Right lobe of liver (tissue), 4 donors: ENCODE measurements at regions not wholly inside any gene's neighbourhood (a gene's known extent, or its start where the extent isn't known, plus 50 kb on each side); places are given as distances from the start of the nearest gene placed in this dataset.

Experiments
- POLR2A ChIP-seq: fragments of 450-650 bp; IDR thresholded peaks from one replicate; pipeline ENCODE4 v1.6.1; 2017; ENCODE audit warnings: antibody characterized with exemption, mild to moderate bottlenecking
- TF ChIP-seq, protein P1 (sequence below), 4 donors: fragments of 200-600 bp in 3 of 4; fragments of 450-650 bp in 1 of 4; IDR thresholded peaks; one replicate each; pipeline versions ENCODE4 v1.5.1 to v1.8.0; 2016 to 2022; ENCODE audit warnings: antibody characterized with exemption in 4 of 4, mild to moderate bottlenecking in 2 of 4
- donor health status: DM: no; HTN: no; CAD: no.
- donor health status: DM: no; HTN: no; CAD: no.
- donor health status: DM: no; HTN: yes; CAD: no.

DNA sequence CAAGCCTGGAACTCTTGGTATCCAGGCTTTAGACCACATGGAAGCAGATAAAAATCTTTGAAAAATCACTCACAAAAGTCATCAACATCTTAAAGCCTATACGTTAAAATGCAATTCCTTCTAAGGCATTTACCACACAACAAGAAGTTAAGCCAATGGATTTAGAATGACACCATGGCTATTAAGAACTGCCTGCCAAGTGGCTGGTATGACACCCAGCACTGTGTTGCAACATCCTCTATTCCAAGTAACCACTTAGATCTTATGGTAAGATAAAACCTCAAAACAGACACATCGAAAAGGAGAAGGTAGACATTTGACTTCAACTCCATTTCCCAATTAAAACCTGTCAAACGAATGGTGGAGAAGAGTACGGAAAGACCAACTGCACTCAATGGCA is 344.2 kb upstream of the SLC30A5 start:
- no peak for TF ChIP-seq POLR2A
- TF ChIP-seq, protein P1, sequence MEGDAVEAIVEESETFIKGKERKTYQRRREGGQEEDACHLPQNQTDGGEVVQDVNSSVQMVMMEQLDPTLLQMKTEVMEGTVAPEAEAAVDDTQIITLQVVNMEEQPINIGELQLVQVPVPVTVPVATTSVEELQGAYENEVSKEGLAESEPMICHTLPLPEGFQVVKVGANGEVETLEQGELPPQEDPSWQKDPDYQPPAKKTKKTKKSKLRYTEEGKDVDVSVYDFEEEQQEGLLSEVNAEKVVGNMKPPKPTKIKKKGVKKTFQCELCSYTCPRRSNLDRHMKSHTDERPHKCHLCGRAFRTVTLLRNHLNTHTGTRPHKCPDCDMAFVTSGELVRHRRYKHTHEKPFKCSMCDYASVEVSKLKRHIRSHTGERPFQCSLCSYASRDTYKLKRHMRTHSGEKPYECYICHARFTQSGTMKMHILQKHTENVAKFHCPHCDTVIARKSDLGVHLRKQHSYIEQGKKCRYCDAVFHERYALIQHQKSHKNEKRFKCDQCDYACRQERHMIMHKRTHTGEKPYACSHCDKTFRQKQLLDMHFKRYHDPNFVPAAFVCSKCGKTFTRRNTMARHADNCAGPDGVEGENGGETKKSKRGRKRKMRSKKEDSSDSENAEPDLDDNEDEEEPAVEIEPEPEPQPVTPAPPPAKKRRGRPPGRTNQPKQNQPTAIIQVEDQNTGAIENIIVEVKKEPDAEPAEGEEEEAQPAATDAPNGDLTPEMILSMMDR (IDR thresholded peaks at IDR 0.05): no peak
